Memory B cell (primary cell): ENCODE measurements at regions not wholly inside any gene's neighbourhood (a gene's known extent, or its start where the extent isn't known, plus 50 kb on each side); places are given as distances from the start of the nearest gene placed in this dataset.

Experiments
- ATAC-seq: fragments of 150-1000 bp; cut with Tn5 transposase; 2 replicates; pipeline ENCODE4 v1.10.0; 2021; ENCODE audit warnings: low read depth, mild to moderate bottlenecking, moderate library complexity
- DNase-seq, 2 donors: peaks; one replicate each; pipeline ENCODE4 v3.0.0; 2022; ENCODE audit warnings: low spot score in 2 of 2
- H3K27ac Mint-ChIP-seq: one replicate; pipeline ENCODE4 v1.8.0; 2022; ENCODE audit warnings: mild to moderate bottlenecking, moderate library complexity, mixed read lengths
- H3K27me3 Mint-ChIP-seq: one replicate; pipeline ENCODE4 v1.8.0; 2022; ENCODE audit warnings: mixed read lengths
- H3K36me3 Mint-ChIP-seq: one replicate; pipeline ENCODE4 v1.8.0; 2022; ENCODE audit warnings: mild to moderate bottlenecking, mixed read lengths
- H3K4me1 Mint-ChIP-seq: one replicate; pipeline ENCODE4 v1.8.0; 2022; ENCODE audit warnings: mixed read lengths
- H3K4me3 Mint-ChIP-seq: one replicate; pipeline ENCODE4 v1.8.0; 2022; ENCODE audit warnings: mild to moderate bottlenecking, moderate library complexity, mixed read lengths
- H3K9me3 Mint-ChIP-seq: one replicate; pipeline ENCODE4 v1.8.0; 2022; ENCODE audit warnings: mixed read lengths

DNA sequence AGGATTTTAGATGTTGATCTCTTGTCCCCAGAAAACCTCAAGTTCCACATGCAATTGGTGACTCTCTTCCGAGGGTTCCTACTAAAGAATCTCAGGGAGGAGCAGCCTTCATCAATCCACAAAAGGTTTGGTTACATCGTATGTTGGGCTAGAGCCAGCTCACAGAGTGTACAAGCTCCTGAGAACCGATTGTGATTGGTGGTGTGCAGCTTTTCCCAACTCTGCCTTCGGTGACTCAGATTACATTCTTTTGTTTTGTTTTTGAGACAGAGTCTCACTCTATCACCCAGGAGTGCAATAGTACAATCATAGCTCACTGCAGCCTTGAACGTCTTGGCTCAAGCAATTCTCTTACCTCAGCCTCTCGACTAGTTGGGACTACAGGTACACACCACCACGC, 172.4 kb downstream of the PMP22 start:
- Mint-ChIP-seq H3K36me3 (no peaks in the 10 kb centered on the region), H3K4me3 (no peak overlapping the region), H3K27me3 (peaks cover 2% of the 10 kb centered on the region), H3K4me1 (no peaks in the 10 kb centered on the region), H3K9me3 (peaks cover 5% of the 10 kb centered on the region), H3K27ac (no peak overlapping the region)
- DNase-seq (no peak), ATAC-seq (no peak)

DNA sequence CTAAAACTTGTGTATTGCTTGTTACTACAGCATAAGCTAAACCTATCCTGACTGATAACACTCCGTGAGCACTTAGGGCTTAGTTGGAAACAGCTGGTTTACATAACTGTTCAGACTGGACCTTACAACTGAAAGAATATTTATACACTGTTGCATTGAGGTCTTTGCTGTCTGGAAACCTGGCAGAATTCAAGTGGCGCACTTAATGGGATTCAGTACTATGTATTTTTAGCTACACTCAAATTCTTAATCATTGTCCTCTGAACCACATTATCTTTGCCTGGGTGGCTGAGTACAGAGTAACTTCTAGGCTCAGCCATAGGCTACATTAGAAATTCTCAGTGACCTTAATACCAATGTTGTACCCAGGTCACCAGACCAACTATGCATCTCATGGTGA, 172.9 kb downstream of the PMP22 start:
- no peak for DNase-seq
- no peak for ATAC-seq
- Mint-ChIP-seq H3K4me1 (no peaks in the 10 kb centered on the region), H3K27ac (no peak overlapping the region), H3K27me3 (peaks cover 5% of the 10 kb centered on the region), H3K4me3 (no peak overlapping the region), H3K36me3 (no peaks in the 10 kb centered on the region), H3K9me3 (peaks cover 5% of the 10 kb centered on the region)

DNA sequence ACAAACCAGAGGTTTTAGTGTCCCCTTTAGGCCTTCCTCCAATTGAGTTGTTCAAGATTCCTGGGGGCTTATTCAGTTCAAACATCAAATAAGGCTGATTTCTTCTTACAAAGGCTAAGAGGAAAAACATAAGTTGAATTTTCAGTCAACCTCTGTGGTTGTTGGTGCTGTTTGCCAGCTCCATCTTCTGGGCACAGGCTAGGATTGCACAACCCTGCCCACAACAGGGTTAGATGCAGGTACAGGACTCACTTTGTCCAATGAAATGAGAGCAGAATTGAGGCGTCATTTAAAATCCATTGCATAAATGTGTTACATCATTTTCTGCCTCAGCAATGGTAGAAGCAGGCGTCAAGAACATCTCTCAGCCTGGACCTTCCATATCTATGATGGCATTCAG, 173.3 kb downstream of the PMP22 start:
- DNase-seq (no peak), ATAC-seq (no peak)
- peaks cover 5% of the 10 kb centered on the region for H3K9me3 Mint-ChIP-seq
- H3K36me3 Mint-ChIP-seq, result no peaks in the 10 kb centered on the region
- H3K4me3 Mint-ChIP-seq, result no peak overlapping the region
- peaks cover 5% of the 10 kb centered on the region for H3K27me3 Mint-ChIP-seq
- no peak overlapping the region for H3K27ac Mint-ChIP-seq
- no peaks in the 10 kb centered on the region for H3K4me1 Mint-ChIP-seq

DNA sequence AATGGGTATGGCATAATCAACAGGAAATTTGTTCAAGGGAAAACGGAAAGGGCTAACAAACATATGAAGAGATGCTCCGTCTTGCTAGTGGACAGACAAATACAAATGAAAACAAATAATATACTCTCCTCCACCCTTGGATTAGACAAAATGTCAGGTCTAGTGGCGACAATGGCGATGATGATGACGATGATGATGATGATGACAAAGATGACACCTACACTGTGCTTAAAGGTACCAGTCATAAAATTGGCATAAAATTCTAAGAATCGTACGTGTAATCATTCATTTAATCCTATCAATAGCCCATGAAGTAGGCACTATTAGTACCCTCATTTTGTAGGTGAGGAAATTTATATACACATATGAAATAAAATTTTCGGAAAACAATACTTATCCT, 174.6 kb downstream of the PMP22 start:
- no peak for ATAC-seq
- no peak overlapping the region for H3K27ac Mint-ChIP-seq

DNA sequence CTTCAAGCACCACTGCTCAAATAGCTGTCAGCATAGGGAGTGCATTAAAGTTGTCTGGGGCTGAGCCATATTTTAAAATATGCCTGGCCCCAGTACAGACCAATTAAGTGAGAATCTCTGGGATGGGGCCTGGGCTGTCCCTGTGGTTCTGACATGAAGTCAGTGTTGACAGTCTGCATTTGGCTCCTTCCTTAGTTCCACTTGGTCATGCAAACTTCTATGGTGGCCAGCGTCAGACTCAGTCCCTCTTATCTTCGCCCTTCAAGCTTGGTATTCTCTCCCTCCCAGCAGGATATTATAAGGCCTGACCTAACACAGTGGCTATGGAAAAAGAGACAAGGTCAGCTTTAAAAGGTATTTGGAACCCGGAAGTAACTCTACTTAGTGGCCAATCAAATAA, 177.2 kb downstream of the PMP22 start:
- ATAC-seq (no peak), DNase-seq (no peak)
- Mint-ChIP-seq H3K36me3 (no peaks in the 10 kb centered on the region), H3K4me1 (no peaks in the 10 kb centered on the region), H3K4me3 (no peak overlapping the region), H3K27ac (no peak overlapping the region), H3K27me3 (peaks cover 7% of the 10 kb centered on the region), H3K9me3 (no peaks in the 10 kb centered on the region)

More for the DNA sequence above, 174.6 kb downstream of the PMP22 start:
- H3K4me3 Mint-ChIP-seq, result no peak overlapping the region
- H3K9me3 Mint-ChIP-seq, result peaks cover 5% of the 10 kb centered on the region
- H3K27me3 Mint-ChIP-seq, result peaks cover 7% of the 10 kb centered on the region
- no peaks in the 10 kb centered on the region for H3K36me3 Mint-ChIP-seq
- no peak for DNase-seq
- no peaks in the 10 kb centered on the region for H3K4me1 Mint-ChIP-seq

DNA sequence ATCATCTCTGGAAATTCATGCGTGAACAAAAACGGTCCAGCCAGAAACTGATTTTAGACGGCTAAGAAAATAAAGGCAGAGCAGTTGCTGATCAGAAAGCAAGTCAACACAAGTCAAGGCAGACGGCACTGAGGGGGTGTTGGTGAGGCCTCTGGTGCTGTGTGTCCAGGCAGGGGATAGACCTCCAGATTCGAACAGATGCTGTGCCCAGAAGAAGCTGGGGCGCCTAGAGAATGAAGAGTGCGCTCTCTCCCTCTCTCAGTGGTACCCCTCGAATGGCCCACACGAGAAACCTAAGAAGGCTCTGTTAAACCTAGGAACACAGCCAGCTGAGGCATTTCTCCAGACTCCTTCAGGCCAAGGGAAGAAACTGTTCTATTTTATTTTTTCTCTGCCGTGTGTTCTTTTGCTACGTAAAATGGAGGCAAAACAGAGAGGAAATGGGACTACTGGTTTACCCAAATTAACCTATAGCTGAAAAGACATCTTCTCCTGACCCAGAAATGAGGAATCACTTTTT, 178.3 kb downstream of the PMP22 start:
- peaks cover 7% of the 10 kb centered on the region for H3K27me3 Mint-ChIP-seq
- no peaks in the 10 kb centered on the region for H3K4me1 Mint-ChIP-seq
- no peak overlapping the region for H3K4me3 Mint-ChIP-seq

DNA sequence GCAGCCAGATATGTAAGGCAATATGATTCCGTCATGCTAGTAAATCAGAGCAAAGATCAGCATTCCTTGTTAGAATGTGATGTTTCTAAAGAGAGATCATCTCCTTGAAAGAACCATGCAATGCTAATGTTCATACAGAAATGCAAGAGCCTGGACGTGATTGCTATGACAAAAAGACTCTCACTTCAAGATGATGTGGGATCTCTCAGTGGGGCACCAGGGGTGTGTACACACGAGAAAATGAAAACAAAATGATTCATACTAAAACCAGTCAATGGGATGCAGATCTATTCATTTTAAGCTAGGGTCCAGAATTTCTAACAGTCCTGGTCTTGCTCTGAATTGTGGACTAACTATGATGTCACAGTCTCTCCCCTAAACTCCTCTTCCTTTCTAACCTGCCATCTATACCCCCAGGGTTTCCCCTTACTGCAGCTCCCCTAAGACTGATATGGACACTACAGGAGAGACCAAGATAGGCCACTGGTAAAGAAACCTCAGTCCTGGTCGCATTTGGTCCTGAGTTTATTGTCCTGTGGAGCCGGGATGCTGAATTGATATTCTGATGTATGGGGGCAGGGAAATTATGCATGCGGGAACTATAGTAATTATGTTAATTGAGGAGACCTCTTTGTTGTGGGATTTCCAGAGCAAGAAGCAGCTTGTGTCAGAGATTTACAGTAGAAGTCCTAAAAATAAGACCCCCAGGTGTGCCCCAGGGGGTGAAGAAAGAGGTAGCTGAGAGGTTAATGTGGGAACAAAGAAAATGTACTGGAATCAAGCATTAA, 179.0 kb downstream of the PMP22 start:
- no peak overlapping the region for H3K27ac Mint-ChIP-seq
- no peak overlapping the region for H3K4me3 Mint-ChIP-seq
- no peak for ATAC-seq
- DNase-seq, result no peak
- H3K27me3 Mint-ChIP-seq, result peaks cover 7% of the 10 kb centered on the region
- H3K4me1 Mint-ChIP-seq, result no peaks in the 10 kb centered on the region
- H3K36me3 Mint-ChIP-seq, result no peaks in the 10 kb centered on the region
- peaks cover 2% of the 10 kb centered on the region for H3K9me3 Mint-ChIP-seq

More for the DNA sequence above, 178.3 kb downstream of the PMP22 start:
- DNase-seq, result no peak
- Mint-ChIP-seq H3K9me3 (peaks cover 2% of the 10 kb centered on the region), H3K27ac (no peak overlapping the region), H3K36me3 (no peaks in the 10 kb centered on the region)
- ATAC-seq, result no peak

DNA sequence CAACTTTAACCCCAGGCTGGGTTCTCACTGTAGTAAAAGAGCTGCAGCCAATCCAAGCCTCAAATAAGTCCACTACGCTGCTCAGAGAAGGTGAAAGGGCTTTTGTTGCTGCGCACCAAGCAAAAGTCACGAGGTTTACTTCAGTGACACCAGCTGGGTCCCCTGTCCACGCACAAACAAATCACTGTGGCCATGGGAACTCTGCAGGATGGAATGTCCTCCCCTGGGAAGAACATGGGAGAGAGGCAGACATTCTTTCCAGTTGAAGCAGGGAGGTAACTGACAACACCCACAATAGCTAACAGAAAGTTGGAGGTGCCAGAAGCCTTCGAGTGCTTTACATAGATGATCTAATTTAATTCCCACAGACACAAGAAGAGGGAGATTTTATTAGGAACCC, 181.9 kb downstream of the PMP22 start:
- Mint-ChIP-seq H3K4me3 (no peak overlapping the region), H3K9me3 (peaks cover 5% of the 10 kb centered on the region), H3K4me1 (no peaks in the 10 kb centered on the region), H3K27me3 (peaks cover 4% of the 10 kb centered on the region), H3K27ac (no peak overlapping the region), H3K36me3 (no peaks in the 10 kb centered on the region)
- ATAC-seq (no peak), DNase-seq (no peak)

DNA sequence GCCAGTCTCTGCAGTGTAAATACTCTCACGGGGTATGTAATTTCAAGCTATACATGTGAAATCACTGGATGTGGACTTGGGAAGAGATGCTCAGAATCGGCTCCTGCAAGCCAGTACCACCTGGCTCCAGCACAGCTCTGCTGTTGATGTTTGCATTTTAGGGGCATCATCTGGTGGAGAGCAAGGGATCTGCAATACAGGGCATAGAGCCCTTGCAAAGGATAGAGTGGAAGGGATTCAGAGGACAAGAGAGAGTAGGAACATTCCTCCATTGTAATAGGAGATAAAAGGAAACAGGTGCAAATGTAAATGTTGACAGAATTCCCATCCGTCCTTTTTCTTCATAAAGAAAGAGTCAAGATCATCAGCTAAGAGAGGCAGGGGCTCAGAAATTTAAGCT, 184.1 kb downstream of the PMP22 start:
- DNase-seq, result no peak
- no peaks in the 10 kb centered on the region for H3K27me3 Mint-ChIP-seq
- H3K27ac Mint-ChIP-seq, result no peak overlapping the region
- H3K36me3 Mint-ChIP-seq, result no peaks in the 10 kb centered on the region
- ATAC-seq, result no peak
- H3K4me1 Mint-ChIP-seq, result no peaks in the 10 kb centered on the region
- H3K4me3 Mint-ChIP-seq, result no peak overlapping the region
- H3K9me3 Mint-ChIP-seq, result peaks cover 5% of the 10 kb centered on the region

DNA sequence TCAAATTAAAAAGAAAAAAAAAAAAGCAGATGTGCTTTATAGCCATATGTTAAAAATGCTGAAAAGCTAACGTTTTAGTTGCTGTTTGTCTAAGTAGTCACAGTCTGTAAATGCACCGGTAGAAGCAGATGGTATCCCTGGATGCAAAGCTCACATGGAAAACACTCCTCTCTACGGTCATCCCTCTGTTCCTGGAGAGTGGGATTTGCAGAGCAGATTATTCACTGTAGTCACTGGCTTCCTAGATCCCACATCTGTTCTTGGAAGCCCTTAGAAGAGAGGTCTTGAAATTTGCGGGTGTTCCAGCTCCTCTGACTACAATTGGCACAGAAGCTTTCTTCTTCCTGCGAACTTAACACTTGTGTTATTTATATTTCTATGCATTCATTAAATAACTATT, 186.6 kb downstream of the PMP22 start:
- ATAC-seq (no peak), DNase-seq (no peak)
- no peak overlapping the region for H3K27ac Mint-ChIP-seq
- H3K9me3 Mint-ChIP-seq, result peaks cover 5% of the 10 kb centered on the region
- no peaks in the 10 kb centered on the region for H3K36me3 Mint-ChIP-seq
- no peaks in the 10 kb centered on the region for H3K4me1 Mint-ChIP-seq
- peaks cover 2% of the 10 kb centered on the region for H3K27me3 Mint-ChIP-seq
- H3K4me3 Mint-ChIP-seq, result no peak overlapping the region

DNA sequence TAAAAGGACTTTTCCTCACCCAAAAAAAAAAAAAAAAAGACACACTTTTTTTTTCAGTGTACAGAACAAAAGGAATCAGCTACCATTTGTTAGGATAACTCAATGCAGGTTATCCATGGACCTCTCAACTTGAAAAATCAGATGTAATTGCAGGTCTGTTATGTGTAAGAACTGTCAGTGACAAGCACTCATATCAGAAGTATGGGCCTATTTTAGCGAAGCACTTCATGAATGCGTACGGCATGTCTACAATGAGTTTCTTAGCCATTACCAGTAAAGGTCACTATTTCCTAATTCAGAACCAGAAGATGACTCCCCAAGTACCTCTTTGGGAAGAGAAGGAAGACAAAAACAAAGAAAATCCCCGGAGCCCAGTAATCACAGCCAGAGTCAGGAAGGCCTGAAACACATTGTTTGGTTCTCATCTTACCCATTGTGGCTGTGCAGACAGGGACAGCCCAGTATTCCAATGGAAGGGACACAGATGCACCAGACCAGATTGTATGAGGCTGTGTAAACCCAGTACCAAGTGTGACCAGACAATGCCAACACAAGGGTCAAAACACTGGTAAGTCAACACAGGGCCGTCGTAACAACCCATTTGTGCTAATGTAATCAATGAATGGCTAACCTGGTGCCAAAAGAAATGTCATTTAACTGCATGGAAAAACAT, 188.0 kb downstream of the PMP22 start:
- Mint-ChIP-seq H3K27me3 (peaks cover 2% of the 10 kb centered on the region), H3K36me3 (no peaks in the 10 kb centered on the region), H3K9me3 (peaks cover 3% of the 10 kb centered on the region), H3K27ac (no peak overlapping the region), H3K4me1 (no peaks in the 10 kb centered on the region), H3K4me3 (no peak overlapping the region)
- no peak for DNase-seq
- ATAC-seq, result no peak

DNA sequence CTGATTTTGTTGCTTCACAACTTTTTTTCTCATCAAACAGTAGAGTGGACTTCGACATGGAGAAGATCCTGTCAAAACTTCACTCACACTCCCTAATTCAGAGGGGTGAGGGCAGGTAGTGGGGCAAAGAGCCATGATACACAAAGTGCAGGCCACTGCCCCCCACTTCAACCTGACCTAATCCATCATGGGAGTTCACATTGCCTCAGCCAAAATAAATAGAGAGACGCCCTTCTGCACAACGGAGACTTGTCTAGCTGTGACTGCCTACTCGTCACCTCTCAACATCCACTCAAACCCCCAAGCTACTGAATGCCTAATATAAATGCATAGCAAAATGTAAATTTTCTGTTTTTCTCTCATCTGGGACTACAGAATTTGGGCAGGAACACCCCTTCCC, 213.2 kb downstream of the PMP22 start:
- Mint-ChIP-seq H3K9me3 (peaks cover 2% of the 10 kb centered on the region), H3K27me3 (peaks cover 4% of the 10 kb centered on the region), H3K4me3 (no peak overlapping the region), H3K36me3 (no peaks in the 10 kb centered on the region), H3K4me1 (no peaks in the 10 kb centered on the region), H3K27ac (no peak overlapping the region)
- ATAC-seq (no peak), DNase-seq (no peak)

DNA sequence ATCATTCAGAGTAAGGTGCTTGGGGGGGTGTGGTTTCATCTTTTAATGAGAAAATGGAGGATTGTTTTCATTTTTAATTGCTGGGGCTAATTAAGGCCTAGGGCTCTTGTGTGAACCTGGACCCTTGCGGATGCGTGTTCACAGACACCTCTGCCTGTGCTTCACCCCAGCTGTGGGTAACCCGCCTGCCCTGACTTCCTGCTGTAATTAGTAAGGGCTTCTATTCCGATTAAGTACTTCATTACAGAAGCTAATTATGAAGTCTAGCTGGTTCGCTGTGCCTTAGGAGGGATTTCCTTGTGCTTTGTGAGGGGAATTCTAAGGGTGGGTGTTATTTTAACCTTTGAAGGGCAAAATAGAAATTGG, 215.3 kb downstream of the PMP22 start:
- ATAC-seq (no peak), DNase-seq (no peak)
- H3K27ac Mint-ChIP-seq, result no peak overlapping the region
- no peaks in the 10 kb centered on the region for H3K36me3 Mint-ChIP-seq
- H3K4me1 Mint-ChIP-seq, result no peaks in the 10 kb centered on the region
- H3K9me3 Mint-ChIP-seq, result peaks cover under 1% of the 10 kb centered on the region
- H3K27me3 Mint-ChIP-seq, result peaks cover 4% of the 10 kb centered on the region
- no peak overlapping the region for H3K4me3 Mint-ChIP-seq

DNA sequence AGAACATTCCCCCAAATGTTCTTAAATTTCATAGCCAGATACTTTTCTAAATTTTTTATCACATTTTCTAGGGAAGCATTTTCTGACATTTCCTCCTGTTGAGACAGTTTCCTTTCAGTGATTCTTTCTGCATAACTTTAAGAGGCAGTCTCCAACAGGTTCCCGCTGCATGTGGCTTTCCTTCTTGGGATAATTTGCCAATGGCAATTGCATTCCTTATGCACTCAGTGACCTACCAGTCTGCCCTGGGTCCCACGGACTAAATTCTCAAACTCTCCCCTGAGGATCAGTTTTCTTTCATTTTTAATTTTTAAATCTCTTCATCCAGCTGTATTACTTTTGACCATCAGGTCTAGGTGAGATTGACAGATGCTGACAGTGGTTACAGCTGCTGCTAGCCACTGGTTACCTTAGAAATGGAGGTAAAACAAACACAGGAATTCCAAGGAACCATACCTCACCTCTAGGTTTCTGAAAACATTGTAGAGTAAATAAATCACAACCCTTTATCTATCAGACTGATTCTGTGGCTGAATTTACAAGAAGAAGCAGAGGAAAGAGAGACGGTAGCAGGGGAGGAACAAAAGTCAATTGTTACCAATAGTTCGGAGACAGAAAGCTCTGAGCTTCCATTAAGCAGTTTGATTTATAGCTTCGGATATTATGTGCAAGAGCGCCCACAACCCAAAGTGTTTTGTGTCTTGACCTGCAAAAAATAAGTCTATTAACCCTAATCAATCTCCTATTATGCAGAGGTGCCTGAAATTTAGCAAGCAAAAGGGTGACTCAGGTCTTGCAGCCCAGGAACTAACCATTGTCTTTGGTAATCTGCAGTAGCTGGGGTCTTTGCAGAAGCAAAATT, 216.0 kb downstream of the PMP22 start:
- no peak overlapping the region for H3K27ac Mint-ChIP-seq
- DNase-seq, result no peak
- peaks cover 6% of the 10 kb centered on the region for H3K27me3 Mint-ChIP-seq
- no peak for ATAC-seq
- peaks cover 1% of the 10 kb centered on the region for H3K9me3 Mint-ChIP-seq
- no peak overlapping the region for H3K4me3 Mint-ChIP-seq
- H3K4me1 Mint-ChIP-seq, result no peaks in the 10 kb centered on the region
- H3K36me3 Mint-ChIP-seq, result no peaks in the 10 kb centered on the region
